ENCODE measurements at regions not wholly inside any gene's neighbourhood (a gene's known extent, or its start where the extent isn't known, plus 50 kb on each side); places are given as distances from the start of the nearest gene placed in this dataset.

- no peak for DNase-seq
These were observed 1361.3 kb downstream of the PCDH9 start for GRCh38 chr13:65868884-65869283.

- DNase-seq, result no peak
These were observed 1362.0 kb downstream of the PCDH9 start for GRCh38 chr13:65868099-65868498.

- no peak for DNase-seq
These were observed 1364.0 kb downstream of the PCDH9 start for GRCh38 chr13:65866138-65866537.

- DNase-seq, result no peak
These were observed 1364.9 kb downstream of the PCDH9 start for GRCh38 chr13:65865206-65865605.

GRCh38 chr13:65864039-65864438 is 1366.1 kb downstream of the PCDH9 start:
- DNase-seq, result no peak

- no peak for DNase-seq
These were observed 1369.8 kb downstream of the PCDH9 start for GRCh38 chr13:65860306-65860705.

GRCh38 chr13:65857942-65858565 is 1372.1 kb downstream of the PCDH9 start:
- DNase-seq, result no peak

GRCh38 chr13:65856431-65856830 is 1373.7 kb downstream of the PCDH9 start:
- DNase-seq, result no peak

- no peak for DNase-seq
These were observed 1374.8 kb downstream of the PCDH9 start for GRCh38 chr13:65855242-65855805.

GRCh38 chr13:65854431-65854830 is 1375.7 kb downstream of the PCDH9 start:
- no peak for DNase-seq

GRCh38 chr13:65844266-65844841 is 1385.8 kb downstream of the PCDH9 start:
- no peak for DNase-seq

GRCh38 chr13:65843314-65843731 is 1386.8 kb downstream of the PCDH9 start:
- no peak for DNase-seq

GRCh38 chr13:65841156-65841555 is 1389.0 kb downstream of the PCDH9 start:
- DNase-seq, result no peak

- no peak for DNase-seq
These were observed 1394.1 kb downstream of the PCDH9 start for GRCh38 chr13:65836066-65836465.

- DNase-seq, result no peak
These were observed 1395.2 kb downstream of the PCDH9 start for GRCh38 chr13:65834897-65835296.

- DNase-seq, result no peak
These were observed 1399.5 kb downstream of the PCDH9 start for GRCh38 chr13:65830411-65831205.

GRCh38 chr13:65829241-65830008 is 1400.7 kb downstream of the PCDH9 start:
- DNase-seq, result no peak

- DNase-seq, result no peak
These were observed 1403.5 kb downstream of the PCDH9 start for GRCh38 chr13:65826657-65827056.

GRCh38 chr13:65825039-65825438 is 1405.1 kb downstream of the PCDH9 start:
- DNase-seq, result no peak

- DNase-seq, result no peak
These were observed 1422.1 kb downstream of the PCDH9 start for GRCh38 chr13:65808061-65808460.

- DNase-seq, result no peak
These were observed 1426.4 kb downstream of the PCDH9 start for GRCh38 chr13:65803530-65804392.

- DNase-seq, result no peak
These were observed 1440.3 kb downstream of the PCDH9 start for GRCh38 chr13:65789815-65790214.
